Activated naive CD8-positive, alpha-beta T cell treated with anti-CD3 and anti-CD28 coated beads for 36 hours (primary cell): ENCODE measurements at regions not wholly inside any gene's neighbourhood (a gene's known extent, or its start where the extent isn't known, plus 50 kb on each side); places are given as distances from the start of the nearest gene placed in this dataset.

ENCODE experiments used
- DNase-seq: peaks from one replicate; pipeline ENCODE4 v3.0.0; 2021
- H3K27ac Mint-ChIP-seq: one replicate; pipeline ENCODE4 v1.8.0; 2022; ENCODE audit warnings: mild to moderate bottlenecking, moderate library complexity, mixed read lengths
- H3K27me3 Mint-ChIP-seq: one replicate; pipeline ENCODE4 v1.8.0; 2022; ENCODE audit warnings: mild to moderate bottlenecking, mixed read lengths
- H3K36me3 Mint-ChIP-seq: one replicate; pipeline ENCODE4 v1.8.0; 2021; ENCODE audit warnings: mild to moderate bottlenecking, mixed read lengths
- H3K4me1 Mint-ChIP-seq: one replicate; pipeline ENCODE4 v1.8.0; 2021; ENCODE audit warnings: mixed read lengths
- H3K4me3 Mint-ChIP-seq: one replicate; pipeline ENCODE4 v1.8.0; 2022; ENCODE audit warnings: mild to moderate bottlenecking, moderate library complexity, mixed read lengths
- H3K9me3 Mint-ChIP-seq: one replicate; pipeline ENCODE4 v1.8.0; 2022; ENCODE audit warnings: mixed read lengths

- DNase-seq: no peak
- Mint-ChIP-seq H3K4me3 (no peak overlapping the region), H3K36me3 (no peaks in the 10 kb centered on the region), H3K27ac (no peak overlapping the region), H3K27me3 (no peaks in the 10 kb centered on the region), H3K4me1 (no peaks in the 10 kb centered on the region), H3K9me3 (peaks cover 2% of the 10 kb centered on the region)
Observed at GRCh38 chr5:8675182-8675581, 806.2 kb downstream of the MTRR start.

GRCh38 chr5:8676695-8677094, 807.7 kb downstream of the MTRR start:
- no peak overlapping the region for H3K4me3 Mint-ChIP-seq
- no peaks in the 10 kb centered on the region for H3K27me3 Mint-ChIP-seq
- DNase-seq: no peak
- peaks cover 2% of the 10 kb centered on the region for H3K9me3 Mint-ChIP-seq
- no peaks in the 10 kb centered on the region for H3K4me1 Mint-ChIP-seq
- H3K36me3 Mint-ChIP-seq: no peaks in the 10 kb centered on the region
- H3K27ac Mint-ChIP-seq: no peak overlapping the region

- Mint-ChIP-seq H3K27ac (no peak overlapping the region), H3K4me1 (no peaks in the 10 kb centered on the region), H3K27me3 (no peaks in the 10 kb centered on the region), H3K36me3 (no peaks in the 10 kb centered on the region), H3K4me3 (no peak overlapping the region), H3K9me3 (peaks cover 2% of the 10 kb centered on the region)
- no peak for DNase-seq
Observed at GRCh38 chr5:8682381-8682780, 813.4 kb downstream of the MTRR start.

- Mint-ChIP-seq H3K4me3 (no peak overlapping the region), H3K27ac (no peak overlapping the region), H3K9me3 (no peaks in the 10 kb centered on the region), H3K4me1 (no peaks in the 10 kb centered on the region), H3K27me3 (no peaks in the 10 kb centered on the region), H3K36me3 (no peaks in the 10 kb centered on the region)
- DNase-seq: no peak
Observed at GRCh38 chr5:8683496-8683895, 814.5 kb downstream of the MTRR start.

GRCh38 chr5:8685704-8686103, 816.8 kb downstream of the MTRR start:
- no peak overlapping the region for H3K4me3 Mint-ChIP-seq
- DNase-seq: no peak
- no peaks in the 10 kb centered on the region for H3K27me3 Mint-ChIP-seq
- no peaks in the 10 kb centered on the region for H3K36me3 Mint-ChIP-seq
- peaks cover 3% of the 10 kb centered on the region for H3K9me3 Mint-ChIP-seq
- H3K4me1 Mint-ChIP-seq: no peaks in the 10 kb centered on the region
- no peak overlapping the region for H3K27ac Mint-ChIP-seq

GRCh38 chr5:8686707-8687106, 817.8 kb downstream of the MTRR start:
- Mint-ChIP-seq H3K27ac (no peak overlapping the region), H3K4me3 (no peak overlapping the region), H3K27me3 (no peaks in the 10 kb centered on the region), H3K9me3 (peaks cover 3% of the 10 kb centered on the region), H3K4me1 (no peaks in the 10 kb centered on the region), H3K36me3 (no peaks in the 10 kb centered on the region)
- DNase-seq: no peak

- Mint-ChIP-seq H3K27ac (no peak overlapping the region), H3K4me1 (no peaks in the 10 kb centered on the region), H3K36me3 (no peaks in the 10 kb centered on the region), H3K9me3 (peaks cover 3% of the 10 kb centered on the region), H3K27me3 (no peaks in the 10 kb centered on the region), H3K4me3 (no peak overlapping the region)
- DNase-seq: no peak
Observed at GRCh38 chr5:8689773-8690172, 820.8 kb downstream of the MTRR start.

GRCh38 chr5:8691221-8691620, 822.3 kb downstream of the MTRR start:
- H3K27me3 Mint-ChIP-seq: no peaks in the 10 kb centered on the region
- no peak for DNase-seq
- peaks cover 6% of the 10 kb centered on the region for H3K9me3 Mint-ChIP-seq
- H3K4me3 Mint-ChIP-seq: no peak overlapping the region
- H3K4me1 Mint-ChIP-seq: no peaks in the 10 kb centered on the region
- H3K36me3 Mint-ChIP-seq: no peaks in the 10 kb centered on the region
- no peak overlapping the region for H3K27ac Mint-ChIP-seq

- no peak overlapping the region for H3K4me3 Mint-ChIP-seq
- no peaks in the 10 kb centered on the region for H3K36me3 Mint-ChIP-seq
- H3K27ac Mint-ChIP-seq: no peak overlapping the region
- no peaks in the 10 kb centered on the region for H3K4me1 Mint-ChIP-seq
- H3K27me3 Mint-ChIP-seq: no peaks in the 10 kb centered on the region
- peaks cover 9% of the 10 kb centered on the region for H3K9me3 Mint-ChIP-seq
- no peak for DNase-seq
Observed at GRCh38 chr5:8693341-8693844, 824.4 kb downstream of the MTRR start.

GRCh38 chr5:8694545-8694944, 825.6 kb downstream of the MTRR start:
- no peaks in the 10 kb centered on the region for H3K36me3 Mint-ChIP-seq
- H3K27ac Mint-ChIP-seq: no peak overlapping the region
- no peak for DNase-seq
- H3K4me3 Mint-ChIP-seq: no peak overlapping the region
- H3K9me3 Mint-ChIP-seq: peaks cover 9% of the 10 kb centered on the region
- H3K27me3 Mint-ChIP-seq: no peaks in the 10 kb centered on the region
- H3K4me1 Mint-ChIP-seq: no peaks in the 10 kb centered on the region

GRCh38 chr5:8695902-8696845, 827.2 kb downstream of the MTRR start:
- Mint-ChIP-seq H3K36me3 (no peaks in the 10 kb centered on the region), H3K9me3 (peaks cover 6% of the 10 kb centered on the region), H3K4me1 (no peaks in the 10 kb centered on the region), H3K27ac (no peak overlapping the region), H3K27me3 (no peaks in the 10 kb centered on the region), H3K4me3 (no peak overlapping the region)
- no peak for DNase-seq

GRCh38 chr5:8700222-8700621, 831.3 kb downstream of the MTRR start:
- Mint-ChIP-seq H3K36me3 (no peaks in the 10 kb centered on the region), H3K27me3 (no peaks in the 10 kb centered on the region), H3K4me3 (no peak overlapping the region), H3K4me1 (no peaks in the 10 kb centered on the region), H3K9me3 (peaks cover 7% of the 10 kb centered on the region), H3K27ac (no peak overlapping the region)
- no peak for DNase-seq

- no peaks in the 10 kb centered on the region for H3K4me1 Mint-ChIP-seq
- H3K27me3 Mint-ChIP-seq: no peaks in the 10 kb centered on the region
- peaks cover 5% of the 10 kb centered on the region for H3K9me3 Mint-ChIP-seq
- H3K36me3 Mint-ChIP-seq: no peaks in the 10 kb centered on the region
- H3K4me3 Mint-ChIP-seq: no peak overlapping the region
- H3K27ac Mint-ChIP-seq: no peak overlapping the region
- DNase-seq: no peak
Observed at GRCh38 chr5:8700671-8701070, 831.7 kb downstream of the MTRR start.

- no peak overlapping the region for H3K27ac Mint-ChIP-seq
- H3K27me3 Mint-ChIP-seq: no peaks in the 10 kb centered on the region
- DNase-seq: no peak
- no peaks in the 10 kb centered on the region for H3K36me3 Mint-ChIP-seq
- H3K9me3 Mint-ChIP-seq: peaks cover 4% of the 10 kb centered on the region
- H3K4me3 Mint-ChIP-seq: no peak overlapping the region
- no peaks in the 10 kb centered on the region for H3K4me1 Mint-ChIP-seq
Observed at GRCh38 chr5:8701251-8701650, 832.3 kb downstream of the MTRR start.

- Mint-ChIP-seq H3K36me3 (no peaks in the 10 kb centered on the region), H3K4me3 (no peak overlapping the region), H3K9me3 (peaks cover 1% of the 10 kb centered on the region), H3K27ac (no peak overlapping the region), H3K4me1 (no peaks in the 10 kb centered on the region), H3K27me3 (no peaks in the 10 kb centered on the region)
- DNase-seq: no peak
Observed at GRCh38 chr5:8710426-8710930, 835.4 kb downstream of the SEMA5A start.

- no peak for DNase-seq
- Mint-ChIP-seq H3K27ac (no peak overlapping the region), H3K9me3 (peaks cover 4% of the 10 kb centered on the region), H3K4me1 (no peaks in the 10 kb centered on the region), H3K27me3 (no peaks in the 10 kb centered on the region), H3K4me3 (no peak overlapping the region), H3K36me3 (no peaks in the 10 kb centered on the region)
Observed at GRCh38 chr5:8714198-8714597, 831.7 kb downstream of the SEMA5A start.
